ENCODE measurements at regions not wholly inside any gene's neighbourhood (a gene's known extent, or its start where the extent isn't known, plus 50 kb on each side); places are given as distances from the start of the nearest gene placed in this dataset.
"Not testable (repeated sequence)": the region's sequence is repeated elsewhere in the genome, so short reads cannot be mapped to it uniquely, and the experiment has no call there.

DNA sequence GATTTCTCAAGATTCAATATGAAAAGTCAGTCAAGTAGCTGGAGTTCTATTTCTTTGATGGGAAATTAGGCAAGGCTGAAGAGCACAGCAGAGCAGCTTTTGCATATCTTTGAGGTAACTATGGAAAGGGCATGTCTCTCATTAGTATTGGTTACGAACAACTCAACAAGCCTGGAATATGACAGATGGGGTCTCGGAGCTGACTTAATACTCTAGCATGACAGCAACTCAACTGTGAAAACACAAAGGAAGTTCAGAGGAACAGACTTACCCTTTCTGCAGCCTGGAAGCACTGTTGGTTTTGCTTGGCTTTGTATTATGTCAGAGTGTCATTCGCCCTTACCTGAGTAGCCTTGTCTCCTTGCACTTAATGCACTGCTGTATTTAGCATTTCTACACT lies 79.9 kb upstream of the AADAT start:
- no peak overlapping the region for H3K4me3 Mint-ChIP-seq
- H3K27ac Mint-ChIP-seq = no peak overlapping the region
- H3K9me3 Mint-ChIP-seq = no peaks in the 10 kb centered on the region
- no peaks in the 10 kb centered on the region for H3K36me3 Mint-ChIP-seq (ENCODE audit: low read depth)
- DNase-seq (ENCODE audit: low spot score) = no peak
- H3K4me1 Mint-ChIP-seq (ENCODE audit: low read depth) = no peaks in the 10 kb centered on the region
- intact Hi-C loops (cut with micrococcal nuclease) = no loop called here
- no peaks in the 10 kb centered on the region for H3K27me3 Mint-ChIP-seq (ENCODE audit: insufficient read depth)

DNA sequence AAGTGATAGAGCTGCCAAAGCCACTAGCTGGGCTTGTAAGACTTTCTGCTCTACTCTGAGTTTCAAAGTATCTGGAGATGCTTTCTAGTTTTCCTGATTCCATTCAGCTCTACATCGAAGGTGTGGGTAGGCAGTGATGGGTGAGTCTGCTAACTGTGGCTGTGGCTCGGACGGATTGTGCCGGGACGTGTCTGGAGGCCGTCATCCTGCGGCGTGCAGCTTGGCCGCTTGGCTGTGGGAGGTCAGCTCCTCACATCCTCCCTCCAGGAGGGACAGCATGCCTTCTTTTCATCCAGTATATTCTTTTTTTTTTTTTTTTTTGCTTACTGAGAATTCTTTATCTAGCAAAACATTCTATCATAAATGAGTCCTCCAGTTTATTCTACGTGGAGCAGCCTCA lies 77.9 kb upstream of the AADAT start:
- no peaks in the 10 kb centered on the region for H3K27me3 Mint-ChIP-seq (ENCODE audit: insufficient read depth)
- H3K36me3 Mint-ChIP-seq (ENCODE audit: low read depth) = no peaks in the 10 kb centered on the region
- intact Hi-C loops (cut with micrococcal nuclease) = no loop called here
- no peaks in the 10 kb centered on the region for H3K4me1 Mint-ChIP-seq (ENCODE audit: low read depth)
- H3K4me3 Mint-ChIP-seq = no peak overlapping the region
- H3K27ac Mint-ChIP-seq = no peak overlapping the region
- no peaks in the 10 kb centered on the region for H3K9me3 Mint-ChIP-seq
- DNase-seq (ENCODE audit: low spot score) = no peak

GRCh38 chr4:170166193-170166592 lies 76.4 kb upstream of the AADAT start:
- intact Hi-C loops (cut with micrococcal nuclease) = not testable (repeated sequence)

DNA sequence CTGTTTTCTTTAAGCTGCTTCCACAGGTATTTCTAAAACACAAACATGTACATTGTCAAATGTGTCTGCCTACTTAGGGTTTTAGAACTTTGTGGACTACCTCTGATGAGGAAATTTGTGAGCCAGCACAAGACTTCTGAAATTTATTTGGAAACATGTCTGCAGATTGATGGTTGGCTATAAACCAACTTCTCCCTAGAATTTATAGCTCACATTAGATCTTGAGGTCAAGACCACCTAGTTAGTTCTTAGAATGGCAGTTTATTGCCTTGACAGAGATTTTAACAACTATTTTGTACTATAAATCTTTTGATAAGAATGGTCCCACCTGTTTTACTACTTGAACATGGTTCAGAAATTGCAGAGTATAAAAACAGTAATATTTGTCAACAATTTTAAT lies 72.7 kb upstream of the AADAT start:
- Mint-ChIP-seq H3K4me1 (ENCODE audit: low read depth) (no peaks in the 10 kb centered on the region), H3K27ac (no peak overlapping the region), H3K27me3 (ENCODE audit: insufficient read depth) (no peaks in the 10 kb centered on the region), H3K4me3 (no peak overlapping the region), H3K9me3 (no peaks in the 10 kb centered on the region), H3K36me3 (ENCODE audit: low read depth) (no peaks in the 10 kb centered on the region)
- DNase-seq (ENCODE audit: low spot score) = no peak
- intact Hi-C loops (cut with micrococcal nuclease) = no loop called here

More at GRCh38 chr4:170166193-170166592, 76.4 kb upstream of the AADAT start:
- not testable (repeated sequence) for H3K27me3 Mint-ChIP-seq (ENCODE audit: insufficient read depth); H3K4me1 Mint-ChIP-seq (ENCODE audit: low read depth); H3K27ac Mint-ChIP-seq; DNase-seq (ENCODE audit: low spot score); H3K36me3 Mint-ChIP-seq (ENCODE audit: low read depth); H3K9me3 Mint-ChIP-seq; H3K4me3 Mint-ChIP-seq

DNA sequence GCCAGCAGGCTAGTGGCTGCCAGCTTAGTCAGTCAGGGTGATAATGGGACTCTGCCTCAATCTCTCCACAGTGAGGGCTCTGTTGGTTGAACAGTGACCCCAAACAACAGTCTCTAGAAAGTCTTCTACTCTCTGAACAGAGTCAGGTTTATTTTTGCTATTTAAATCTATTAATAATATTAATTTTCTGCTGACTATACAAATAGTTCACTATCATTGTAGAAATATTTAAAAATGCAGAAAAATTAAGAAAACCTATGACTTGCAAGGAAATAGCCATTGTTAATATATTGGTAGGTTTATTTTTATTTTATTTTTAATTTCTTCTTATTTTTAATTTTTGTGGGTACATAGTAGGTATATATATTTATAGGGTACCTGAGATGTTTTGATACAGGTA lies 67.9 kb upstream of the AADAT start:
- no peaks in the 10 kb centered on the region for H3K9me3 Mint-ChIP-seq
- no peaks in the 10 kb centered on the region for H3K4me1 Mint-ChIP-seq (ENCODE audit: low read depth)
- no peaks in the 10 kb centered on the region for H3K27me3 Mint-ChIP-seq (ENCODE audit: insufficient read depth)
- DNase-seq (ENCODE audit: low spot score) = no peak
- no peaks in the 10 kb centered on the region for H3K36me3 Mint-ChIP-seq (ENCODE audit: low read depth)
- intact Hi-C loops (cut with micrococcal nuclease) = no loop called here
- H3K4me3 Mint-ChIP-seq = no peak overlapping the region
- no peak overlapping the region for H3K27ac Mint-ChIP-seq

- Mint-ChIP-seq H3K27ac (no peak overlapping the region), H3K36me3 (ENCODE audit: low read depth) (no peaks in the 10 kb centered on the region), H3K27me3 (ENCODE audit: insufficient read depth) (no peaks in the 10 kb centered on the region), H3K4me3 (no peak overlapping the region), H3K9me3 (no peaks in the 10 kb centered on the region), H3K4me1 (ENCODE audit: low read depth) (no peaks in the 10 kb centered on the region)
- intact Hi-C loops (cut with micrococcal nuclease) = no loop called here
- no peak for DNase-seq (ENCODE audit: low spot score)
These were observed 55.4 kb upstream of the AADAT start for GRCh38 chr4:170145120-170145519.

GRCh38 chr4:170139764-170140163 lies 50.0 kb upstream of the AADAT start:
- H3K9me3 Mint-ChIP-seq = no peaks in the 10 kb centered on the region
- no peaks in the 10 kb centered on the region for H3K27me3 Mint-ChIP-seq (ENCODE audit: insufficient read depth)
- intact Hi-C loops (cut with micrococcal nuclease) = no loop called here
- no peak overlapping the region for H3K27ac Mint-ChIP-seq
- no peak overlapping the region for H3K4me3 Mint-ChIP-seq
- H3K4me1 Mint-ChIP-seq (ENCODE audit: low read depth) = no peaks in the 10 kb centered on the region
- no peak for DNase-seq (ENCODE audit: low spot score)
- H3K36me3 Mint-ChIP-seq (ENCODE audit: low read depth) = no peaks in the 10 kb centered on the region

Data from activated T-helper 1 cell treated with anti-CD3 and anti-CD28 coated beads, Interleukin-12 subunit alpha, Interleukin-12 subunit beta, Interleukin-2, Interleukin-4 antibody, amounts not matched to agents 30 ng/mL and 10 ng/mL and 1 ng/mL, durations not matched to agents 14 hours and 24 hours and 36 hours (primary cell).